Stimulated activated CD4-positive, alpha-beta T cell treated with anti-CD3 and anti-CD28 coated beads, Interleukin-2, amount 100 ng/mL, for 48 hours (primary cell): ENCODE measurements at regions not wholly inside any gene's neighbourhood (a gene's known extent, or its start where the extent isn't known, plus 50 kb on each side); places are given as distances from the start of the nearest gene placed in this dataset.
"Not testable (repeated sequence)": the region's sequence is repeated elsewhere in the genome, so short reads cannot be mapped to it uniquely, and the experiment has no call there.

Experiments used
- DNase-seq, 2 donors: peaks; one replicate each; pipeline ENCODE4 v3.0.0-alpha.2; 2020

- DNase-seq, result no peak
Observed at GRCh38 chr9:29290516-29290915, 1717.2 kb upstream of the C9orf72 start.

GRCh38 chr9:29297592-29297991 is 1724.3 kb upstream of the C9orf72 start:
- DNase-seq, result no peak

- DNase-seq, result no peak
Observed at GRCh38 chr9:29311221-29311620, 1737.9 kb upstream of the C9orf72 start.

GRCh38 chr9:29312327-29312726 is 1739.0 kb upstream of the C9orf72 start:
- DNase-seq, result no peak

- no peak for DNase-seq
Observed at GRCh38 chr9:29319736-29320513, 1746.6 kb upstream of the C9orf72 start.

- no peak for DNase-seq
Observed at GRCh38 chr9:29322240-29322639, 1749.0 kb upstream of the C9orf72 start.

GRCh38 chr9:29325894-29326293 is 1752.6 kb upstream of the C9orf72 start:
- DNase-seq, result no peak

- DNase-seq, result no peak
Observed at GRCh38 chr9:29332789-29333188, 1759.5 kb upstream of the C9orf72 start.

GRCh38 chr9:29336281-29336680 is 1763.0 kb upstream of the C9orf72 start:
- no peak for DNase-seq

- DNase-seq, result no peak
Observed at GRCh38 chr9:29339387-29339786, 1766.1 kb upstream of the C9orf72 start.

- DNase-seq, result no peak
Observed at GRCh38 chr9:29348999-29349398, 1775.7 kb upstream of the C9orf72 start.

GRCh38 chr9:29389421-29389820 is 1816.1 kb upstream of the C9orf72 start:
- no peak for DNase-seq

- no peak for DNase-seq
Observed at GRCh38 chr9:29390859-29391258, 1817.6 kb upstream of the C9orf72 start.

- no peak for DNase-seq
Observed at GRCh38 chr9:29393064-29393463, 1819.8 kb upstream of the C9orf72 start.

- no peak for DNase-seq
Observed at GRCh38 chr9:29394855-29395254, 1821.6 kb upstream of the C9orf72 start.

- DNase-seq, result no peak
Observed at GRCh38 chr9:29397148-29397547, 1823.9 kb upstream of the C9orf72 start.

- no peak for DNase-seq
Observed at GRCh38 chr9:29416204-29416603, 1842.9 kb upstream of the C9orf72 start.

GRCh38 chr9:29422438-29422837 is 1849.2 kb upstream of the C9orf72 start:
- DNase-seq, result no peak

- DNase-seq, result no peak
Observed at GRCh38 chr9:29432191-29432590, 1858.9 kb upstream of the C9orf72 start.

GRCh38 chr9:29432656-29433055 is 1859.4 kb upstream of the C9orf72 start:
- not testable (repeated sequence) for DNase-seq

GRCh38 chr9:29435368-29435767 is 1862.1 kb upstream of the C9orf72 start:
- DNase-seq, result no peak

- no peak for DNase-seq
Observed at GRCh38 chr9:29437526-29437925, 1864.2 kb upstream of the C9orf72 start.

GRCh38 chr9:29439961-29440360 is 1866.7 kb upstream of the C9orf72 start:
- DNase-seq, result no peak

GRCh38 chr9:29440449-29440848 is 1867.2 kb upstream of the C9orf72 start:
- no peak for DNase-seq

- DNase-seq, result no peak
Observed at GRCh38 chr9:29445751-29446150, 1872.5 kb upstream of the C9orf72 start.
